Stimulated activated effector memory CD8-positive, alpha-beta T cell treated with anti-CD3 and anti-CD28 coated beads, Interleukin-12 subunit alpha, Interleukin-12 subunit beta, amount 100 ng/mL, for 72 hours (primary cell): ENCODE measurements at regions not wholly inside any gene's neighbourhood (a gene's known extent, or its start where the extent isn't known, plus 50 kb on each side); places are given as distances from the start of the nearest gene placed in this dataset.

Experiments
- ATAC-seq: fragments of 150-1000 bp; cut with Tn5 transposase; 2 replicates; pipeline ENCODE4 v1.10.0; 2021
- DNase-seq, 2 donors: peaks; one replicate each; pipeline ENCODE4 v3.0.0; 2021 to 2022; ENCODE audit warnings: low spot score in 2 of 2
- H3K27ac Mint-ChIP-seq: one replicate; pipeline ENCODE4 v1.8.0; 2022; ENCODE audit warnings: mild to moderate bottlenecking, mixed read lengths
- H3K36me3 Mint-ChIP-seq: one replicate; pipeline ENCODE4 v1.8.0; 2022; ENCODE audit warnings: mild to moderate bottlenecking, mixed read lengths
- H3K4me1 Mint-ChIP-seq: one replicate; pipeline ENCODE4 v1.8.0; 2022; ENCODE audit warnings: mixed read lengths
- H3K4me3 Mint-ChIP-seq: one replicate; pipeline ENCODE4 v1.8.0; 2022; ENCODE audit warnings: mild to moderate bottlenecking, mixed read lengths
- H3K9me3 Mint-ChIP-seq: one replicate; pipeline ENCODE4 v1.8.0; 2022; ENCODE audit warnings: mixed read lengths

- H3K4me3 Mint-ChIP-seq = no peak overlapping the region
- DNase-seq (no peak), ATAC-seq (no peak)
- no peaks in the 10 kb centered on the region for H3K9me3 Mint-ChIP-seq
- no peak overlapping the region for H3K27ac Mint-ChIP-seq
- no peaks in the 10 kb centered on the region for H3K36me3 Mint-ChIP-seq
- H3K4me1 Mint-ChIP-seq = no peaks in the 10 kb centered on the region
These were observed 239.9 kb upstream of the NOX3 start for GRCh38 chr6:155695495-155695894.

GRCh38 chr6:155694419-155694790, 238.8 kb upstream of the NOX3 start:
- no peaks in the 10 kb centered on the region for H3K36me3 Mint-ChIP-seq
- H3K4me1 Mint-ChIP-seq = no peaks in the 10 kb centered on the region
- no peak overlapping the region for H3K27ac Mint-ChIP-seq
- ATAC-seq = no peak
- H3K4me3 Mint-ChIP-seq = no peak overlapping the region
- DNase-seq = no peak
- H3K9me3 Mint-ChIP-seq = no peaks in the 10 kb centered on the region

GRCh38 chr6:155693573-155694418, 238.2 kb upstream of the NOX3 start:
- H3K4me3 Mint-ChIP-seq = no peak overlapping the region
- ATAC-seq = no peak

GRCh38 chr6:155690820-155691219, 235.2 kb upstream of the NOX3 start:
- DNase-seq (no peak), ATAC-seq (no peak)
- Mint-ChIP-seq H3K9me3 (no peaks in the 10 kb centered on the region), H3K4me1 (no peaks in the 10 kb centered on the region), H3K4me3 (no peak overlapping the region), H3K36me3 (no peaks in the 10 kb centered on the region), H3K27ac (no peak overlapping the region)

More at GRCh38 chr6:155693573-155694418, 238.2 kb upstream of the NOX3 start:
- Mint-ChIP-seq H3K36me3 (no peaks in the 10 kb centered on the region), H3K27ac (no peak overlapping the region), H3K9me3 (no peaks in the 10 kb centered on the region), H3K4me1 (no peaks in the 10 kb centered on the region)
- DNase-seq = no peak

- H3K4me1 Mint-ChIP-seq = no peaks in the 10 kb centered on the region
- H3K4me3 Mint-ChIP-seq = no peak overlapping the region
- H3K27ac Mint-ChIP-seq = no peak overlapping the region
- DNase-seq (no peak), ATAC-seq (no peak)
- no peaks in the 10 kb centered on the region for H3K9me3 Mint-ChIP-seq
- H3K36me3 Mint-ChIP-seq = no peaks in the 10 kb centered on the region
These were observed 232.0 kb upstream of the NOX3 start for GRCh38 chr6:155687645-155688044.

- ATAC-seq = no peak
- no peak overlapping the region for H3K4me3 Mint-ChIP-seq
- no peak for DNase-seq
- no peak overlapping the region for H3K27ac Mint-ChIP-seq
- no peaks in the 10 kb centered on the region for H3K4me1 Mint-ChIP-seq
- no peaks in the 10 kb centered on the region for H3K36me3 Mint-ChIP-seq
- H3K9me3 Mint-ChIP-seq = no peaks in the 10 kb centered on the region
These were observed 229.0 kb upstream of the NOX3 start for GRCh38 chr6:155684416-155685196.

- H3K4me1 Mint-ChIP-seq = no peaks in the 10 kb centered on the region
- no peak for ATAC-seq
- no peak overlapping the region for H3K27ac Mint-ChIP-seq
- no peak for DNase-seq
- no peaks in the 10 kb centered on the region for H3K9me3 Mint-ChIP-seq
- H3K4me3 Mint-ChIP-seq = no peak overlapping the region
- no peaks in the 10 kb centered on the region for H3K36me3 Mint-ChIP-seq
These were observed 222.7 kb upstream of the NOX3 start for GRCh38 chr6:155678361-155678760.

- ATAC-seq (no peak), DNase-seq (no peak)
- no peak overlapping the region for H3K27ac Mint-ChIP-seq
- H3K36me3 Mint-ChIP-seq = no peaks in the 10 kb centered on the region
- H3K4me3 Mint-ChIP-seq = no peak overlapping the region
- H3K9me3 Mint-ChIP-seq = no peaks in the 10 kb centered on the region
- no peaks in the 10 kb centered on the region for H3K4me1 Mint-ChIP-seq
These were observed 220.7 kb upstream of the NOX3 start for GRCh38 chr6:155676346-155676745.

GRCh38 chr6:155670655-155671054, 215.0 kb upstream of the NOX3 start:
- H3K4me1 Mint-ChIP-seq = no peaks in the 10 kb centered on the region
- H3K27ac Mint-ChIP-seq = no peak overlapping the region
- no peaks in the 10 kb centered on the region for H3K36me3 Mint-ChIP-seq

GRCh38 chr6:155660251-155660977, 204.8 kb upstream of the NOX3 start:
- H3K27ac Mint-ChIP-seq = no peak overlapping the region
- H3K36me3 Mint-ChIP-seq = no peaks in the 10 kb centered on the region
- peaks cover 5% of the 10 kb centered on the region for H3K9me3 Mint-ChIP-seq
- DNase-seq = no peak
- H3K4me1 Mint-ChIP-seq = no peaks in the 10 kb centered on the region
- no peak for ATAC-seq
- H3K4me3 Mint-ChIP-seq = no peak overlapping the region

More at GRCh38 chr6:155670655-155671054, 215.0 kb upstream of the NOX3 start:
- ATAC-seq (no peak), DNase-seq (no peak)
- H3K4me3 Mint-ChIP-seq = no peak overlapping the region
- H3K9me3 Mint-ChIP-seq = peaks cover 6% of the 10 kb centered on the region

GRCh38 chr6:155656024-155656423, 200.4 kb upstream of the NOX3 start:
- Mint-ChIP-seq H3K9me3 (peaks cover 10% of the 10 kb centered on the region), H3K27ac (no peak overlapping the region), H3K36me3 (no peaks in the 10 kb centered on the region), H3K4me3 (no peak overlapping the region), H3K4me1 (no peaks in the 10 kb centered on the region)
- ATAC-seq = no peak
- DNase-seq = no peak

GRCh38 chr6:155654474-155654873, 198.8 kb upstream of the NOX3 start:
- Mint-ChIP-seq H3K4me1 (no peaks in the 10 kb centered on the region), H3K9me3 (peaks cover 10% of the 10 kb centered on the region), H3K27ac (no peak overlapping the region)

GRCh38 chr6:155648301-155648700, 192.7 kb upstream of the NOX3 start:
- DNase-seq (no peak), ATAC-seq (no peak)
- Mint-ChIP-seq H3K27ac (no peak overlapping the region), H3K4me1 (no peaks in the 10 kb centered on the region), H3K36me3 (no peaks in the 10 kb centered on the region), H3K9me3 (peaks cover 3% of the 10 kb centered on the region), H3K4me3 (no peak overlapping the region)

More at GRCh38 chr6:155654474-155654873, 198.8 kb upstream of the NOX3 start:
- Mint-ChIP-seq H3K36me3 (no peaks in the 10 kb centered on the region), H3K4me3 (no peak overlapping the region)
- ATAC-seq (no peak), DNase-seq (no peak)

GRCh38 chr6:155647354-155647753, 191.7 kb upstream of the NOX3 start:
- no peak for ATAC-seq
- H3K9me3 Mint-ChIP-seq = peaks cover 5% of the 10 kb centered on the region
- H3K27ac Mint-ChIP-seq = no peak overlapping the region
- H3K4me3 Mint-ChIP-seq = no peak overlapping the region
- H3K36me3 Mint-ChIP-seq = no peaks in the 10 kb centered on the region
- DNase-seq = no peak
- no peaks in the 10 kb centered on the region for H3K4me1 Mint-ChIP-seq

GRCh38 chr6:155646443-155646842, 190.8 kb upstream of the NOX3 start:
- Mint-ChIP-seq H3K4me3 (no peak overlapping the region), H3K9me3 (peaks cover 9% of the 10 kb centered on the region), H3K36me3 (no peaks in the 10 kb centered on the region), H3K4me1 (no peaks in the 10 kb centered on the region), H3K27ac (no peak overlapping the region)
- no peak for DNase-seq
- ATAC-seq = no peak
